ENCODE measurements at regions not wholly inside any gene's neighbourhood (a gene's known extent, or its start where the extent isn't known, plus 50 kb on each side); places are given as distances from the start of the nearest gene placed in this dataset.

- Histone ChIP-seq H3K27me3 (no peaks in the 10 kb centered on the region), H3K27ac (no peak overlapping the region), H3K36me3 (replicated peaks in 1 of 2; ENCODE audit: insufficient read depth in 1 of 2, low read depth in 2 of 2) (no peaks in the 10 kb centered on the region), H3K4me3 (no peak overlapping the region), H3K4me1 (peaks cover 17% of the 10 kb centered on the region), H3K9me3 (no peaks in the 10 kb centered on the region)
- TF ChIP-seq POLR2A (IDR thresholded peaks at IDR 0.05) (no peak), CTCF (IDR thresholded peaks at IDR 0.05) (no peak)
- ATAC-seq = no peak
- intact Hi-C loops (cut with DNase I) = no loop called here
- WGBS, 2 donors = 96 to 100% methylated on average over 1 of the region's 1 CpG
- DNase-seq = no peak
Measured at GRCh38 chr6:56401477-56402070, 154.2 kb upstream of the COL21A1 start.

- no peaks in the 10 kb centered on the region for H3K27me3 ChIP-seq
- WGBS, 2 donors = 43 to 46% methylated on average over 4 of the region's 4 CpGs
- H3K27ac ChIP-seq = peak overlapping the region in 3 of 4 donors; percentile 32 to 85 (median 70)
- intact Hi-C loops (cut with DNase I) = no loop called here
- DNase-seq (no peak), ATAC-seq (no peak)
- no peaks in the 10 kb centered on the region for H3K36me3 ChIP-seq (replicated peaks in 1 of 2; ENCODE audit: insufficient read depth in 1 of 2, low read depth in 2 of 2)
- TF ChIP-seq CTCF (IDR thresholded peaks at IDR 0.05) (no peak), POLR2A (IDR thresholded peaks at IDR 0.05) (no peak)
- H3K9me3 ChIP-seq = no peaks in the 10 kb centered on the region
- H3K4me3 ChIP-seq = no peak overlapping the region
- peaks cover 17% of the 10 kb centered on the region for H3K4me1 ChIP-seq
Measured at GRCh38 chr6:56400273-56400672, 152.9 kb upstream of the COL21A1 start.

- Histone ChIP-seq H3K27me3 (no peaks in the 10 kb centered on the region), H3K36me3 (replicated peaks in 1 of 2; ENCODE audit: insufficient read depth in 1 of 2, low read depth in 2 of 2) (no peaks in the 10 kb centered on the region), H3K4me1 (peaks cover 17% of the 10 kb centered on the region), H3K27ac (peak overlapping the region in 3 of 4 donors; percentile 32 to 85 (median 70)), H3K9me3 (no peaks in the 10 kb centered on the region), H3K4me3 (no peak overlapping the region)
- no peak for TF ChIP-seq POLR2A (IDR thresholded peaks at IDR 0.05)
- no peak for TF ChIP-seq CTCF (IDR thresholded peaks at IDR 0.05)
- ATAC-seq = peak; percentile 92
- WGBS, 2 donors = 24 to 28% methylated on average over 10 of the region's 10 CpGs
- DNase-seq = peak; percentile 24 to 43 (median 34)
- intact Hi-C loops (cut with DNase I) = no loop called here
Measured at GRCh38 chr6:56399672-56400263, 152.4 kb upstream of the COL21A1 start.

GRCh38 chr6:56399250-56399671, 151.9 kb upstream of the COL21A1 start:
- intact Hi-C loops (cut with DNase I) = no loop called here
- peak; percentile 63 for ATAC-seq
- Histone ChIP-seq H3K9me3 (no peaks in the 10 kb centered on the region), H3K36me3 (replicated peaks in 1 of 2; ENCODE audit: insufficient read depth in 1 of 2, low read depth in 2 of 2) (no peaks in the 10 kb centered on the region), H3K27ac (peak overlapping the region in 3 of 4 donors; percentile 50 to 85 (median 70)), H3K4me3 (no peak overlapping the region), H3K27me3 (no peaks in the 10 kb centered on the region), H3K4me1 (peaks cover 17% of the 10 kb centered on the region)
- DNase-seq = peak in 2 of 4 donors; percentile 16 to 53
- TF ChIP-seq POLR2A (IDR thresholded peaks at IDR 0.05) = no peak
- 9 to 23% methylated on average over 2 of the region's 2 CpGs for WGBS, 2 donors

GRCh38 chr6:56396435-56396834, 149.1 kb upstream of the COL21A1 start:
- no peaks in the 10 kb centered on the region for H3K9me3 ChIP-seq
- H3K4me1 ChIP-seq = peaks cover 17% of the 10 kb centered on the region
- 80 to 87% methylated on average over 2 of the region's 2 CpGs for WGBS, 2 donors
- no peaks in the 10 kb centered on the region for H3K36me3 ChIP-seq (replicated peaks in 1 of 2; ENCODE audit: insufficient read depth in 1 of 2, low read depth in 2 of 2)
- H3K27ac ChIP-seq = no peak overlapping the region
- intact Hi-C loops (cut with DNase I) = no loop called here
- ATAC-seq = no peak
- no peak for DNase-seq
- TF ChIP-seq POLR2A (IDR thresholded peaks at IDR 0.05) = no peak
- TF ChIP-seq CTCF (IDR thresholded peaks at IDR 0.05) = no peak
- no peak overlapping the region for H3K4me3 ChIP-seq
- H3K27me3 ChIP-seq = no peaks in the 10 kb centered on the region

All from body of pancreas (tissue), 4 donors.